DND-41 (cell line): ENCODE measurements at regions not wholly inside any gene's neighbourhood (a gene's known extent, or its start where the extent isn't known, plus 50 kb on each side); places are given as distances from the start of the nearest gene placed in this dataset.

Experiments used
- CTCF ChIP-seq: IDR thresholded peaks from 2 replicates; pipeline ENCODE4 v1.5.1; 2012; ENCODE audit warnings: borderline replicate concordance, low read length, moderate library complexity, mild to moderate bottlenecking; ENCODE audit not compliant: poor library complexity, severe bottlenecking; ENCODE audit errors: extremely low read depth
- EZH2 ChIP-seq: IDR thresholded peaks from 3 replicates; pipeline ENCODE4 v1.6.1; 2012; ENCODE audit warnings: borderline replicate concordance, low read depth, mild to moderate bottlenecking, moderate library complexity, low read length, inconsistent platforms; ENCODE audit not compliant: severe bottlenecking

- no peak for TF ChIP-seq EZH2
- TF ChIP-seq CTCF, result no peak
These were observed 196.2 kb upstream of the DYNLRB2 start for GRCh38 chr16:80344570-80344969.
